GM03348 (cell line): ENCODE measurements at regions not wholly inside any gene's neighbourhood (a gene's known extent, or its start where the extent isn't known, plus 50 kb on each side); places are given as distances from the start of the nearest gene placed in this dataset.
A peak's percentile ranks its signal among the peaks of the same experiment; 100 is the strongest.
"Not testable (repeated sequence)": the region's sequence is repeated elsewhere in the genome, so short reads cannot be mapped to it uniquely, and the experiment has no call there.

Source experiments
- DNase-seq: peaks from one replicate; pipeline ENCODE4 v3.0.0; 2012; ENCODE audit warnings: low spot score

GRCh38 chr7:119861385-119861784 lies 411.6 kb upstream of the KCND2 start:
- no peak for DNase-seq

GRCh38 chr7:119868387-119868786 lies 404.6 kb upstream of the KCND2 start:
- DNase-seq = no peak

GRCh38 chr7:119879835-119880234 lies 393.1 kb upstream of the KCND2 start:
- DNase-seq = no peak

- no peak for DNase-seq
These were observed 387.0 kb upstream of the KCND2 start for GRCh38 chr7:119886007-119886406.

- DNase-seq = not testable (repeated sequence)
These were observed 386.4 kb upstream of the KCND2 start for GRCh38 chr7:119886525-119886924.

GRCh38 chr7:119888251-119888650 lies 384.7 kb upstream of the KCND2 start:
- DNase-seq = no peak

GRCh38 chr7:119890631-119891030 lies 382.3 kb upstream of the KCND2 start:
- DNase-seq = no peak

- DNase-seq = no peak
These were observed 377.7 kb upstream of the KCND2 start for GRCh38 chr7:119895320-119895719.

GRCh38 chr7:119896386-119896785 lies 376.6 kb upstream of the KCND2 start:
- no peak for DNase-seq

- DNase-seq = no peak
These were observed 371.8 kb upstream of the KCND2 start for GRCh38 chr7:119900996-119901672.

GRCh38 chr7:119903085-119903484 lies 369.9 kb upstream of the KCND2 start:
- DNase-seq = no peak

- no peak for DNase-seq
These were observed 367.5 kb upstream of the KCND2 start for GRCh38 chr7:119905495-119905894.

GRCh38 chr7:119908948-119909347 lies 364.0 kb upstream of the KCND2 start:
- DNase-seq = no peak

GRCh38 chr7:119914119-119914518 lies 358.9 kb upstream of the KCND2 start:
- DNase-seq = not testable (repeated sequence)

GRCh38 chr7:119916501-119916900 lies 356.5 kb upstream of the KCND2 start:
- no peak for DNase-seq

GRCh38 chr7:119918185-119918584 lies 354.8 kb upstream of the KCND2 start:
- DNase-seq = no peak

- DNase-seq = no peak
These were observed 353.0 kb upstream of the KCND2 start for GRCh38 chr7:119919986-119920385.

- DNase-seq = no peak
These were observed 347.2 kb upstream of the KCND2 start for GRCh38 chr7:119925581-119926289.

GRCh38 chr7:119929891-119930290 lies 343.1 kb upstream of the KCND2 start:
- DNase-seq = peak; percentile 2

- DNase-seq = no peak
These were observed 341.6 kb upstream of the KCND2 start for GRCh38 chr7:119931230-119931824.

- DNase-seq = peak; percentile 33
These were observed 337.5 kb upstream of the KCND2 start for GRCh38 chr7:119935418-119936025.

- DNase-seq = peak; percentile 7
These were observed 336.1 kb upstream of the KCND2 start for GRCh38 chr7:119936836-119937235.

- DNase-seq = no peak
These were observed 335.2 kb upstream of the KCND2 start for GRCh38 chr7:119937745-119938144.
